GM12878 (cell line): ENCODE measurements at regions not wholly inside any gene's neighbourhood (a gene's known extent, or its start where the extent isn't known, plus 50 kb on each side); places are given as distances from the start of the nearest gene placed in this dataset.

ENCODE experiments used
- ATAC-seq: fragments of 200-7000 bp; cut with Tn5 transposase; 3 replicates; pipeline ENCODE4 v1.9.1; 2020; ENCODE audit warnings: mild to moderate bottlenecking, moderate library complexity
- BruUV-seq: library from RNA; stranded (reverse); fragments of 400-500 nt; replicated peaks from 2 replicates; lab custom pipeline; 2021; lab: Mats Ljungman, UMichigan
- CTCF ChIA-PET: fragments of 300-600 bp; sonication (Branson Sonifier 250); formaldehyde crosslinking; extraction: SDS; loops from one replicate; lab custom pipeline; 2021; ENCODE audit warnings: inconsistent platforms; lab: Yijun Ruan, JAX
- POLR2A ChIA-PET: fragments of 350-600 bp; formaldehyde crosslinking; extraction: SDS; loops from one replicate; lab custom pipeline; 2021; ENCODE audit warnings: inconsistent platforms; lab: Charles Lee
- RAD21 ChIA-PET: fragments of 300-600 bp; sonication (Branson Sonifier 250); formaldehyde crosslinking; loops from one replicate; lab custom pipeline; 2023; ENCODE audit warnings: antibody characterized with exemption; ENCODE audit not compliant: unreplicated experiment; lab: Charles Lee
- SMC1A ChIA-PET: fragments of 300-600 bp; sonication (Branson Sonifier 250); formaldehyde crosslinking; loops from one replicate; lab custom pipeline; 2023; ENCODE audit not compliant: unreplicated experiment, uncharacterized antibody; lab: Charles Lee
- DNase-seq: peaks from one replicate; pipeline ENCODE4 v3.0.0-alpha.2; 2011; ENCODE audit warnings: low read depth, low spot score
- FAIRE-seq: peaks from 3 replicates; lab custom pipeline; 2011; peaks lifted over from hg19 to GRCh38; lab: Jason Lieb, UNC
- H2AFZ ChIP-seq: 2 replicates; pipeline ENCODE4 v1.6.0; 2011; ENCODE audit warnings: low read depth, low read length, control low read depth; ENCODE audit not compliant: control insufficient read depth
- H3K27ac ChIP-seq: 2 replicates; pipeline ENCODE4 v1.5.1; 2011; ENCODE audit warnings: control low read depth; ENCODE audit not compliant: control insufficient read depth, insufficient read depth
- H3K27me3 ChIP-seq, 2 experiments: replicated peaks in 1 of 2; 2 replicates each; pipeline versions ENCODE4 v1.6.0 to v1.6.1; 2011; ENCODE audit warnings: low read length in 1 of 2; ENCODE audit not compliant: control insufficient read depth in 2 of 2, insufficient read depth in 2 of 2
- H3K36me3 ChIP-seq, 2 experiments: 2 replicates each; pipeline ENCODE4 v1.5.1; 2011; ENCODE audit warnings: low read length in 1 of 2; ENCODE audit not compliant: control insufficient read depth in 2 of 2, insufficient read depth in 2 of 2
- H3K4me1 ChIP-seq: 2 replicates; pipeline ENCODE4 v1.6.1; 2011; ENCODE audit warnings: mild to moderate bottlenecking, low read length, moderate library complexity, mixed read lengths; ENCODE audit not compliant: control insufficient read depth, insufficient read depth
- H3K4me2 ChIP-seq: 2 replicates; pipeline ENCODE4 v1.6.0; 2011; ENCODE audit warnings: control low read depth; ENCODE audit not compliant: control insufficient read depth, insufficient read depth
- H3K4me3 ChIP-seq: fragments of 200-600 bp; sonication (generic); 2 replicates; pipeline ENCODE4 v1.5.1; 2016
- H3K79me2 ChIP-seq: 2 replicates; pipeline ENCODE4 v1.6.0; 2011; ENCODE audit warnings: low read length; ENCODE audit not compliant: control insufficient read depth, insufficient read depth
- H3K9ac ChIP-seq: 2 replicates; pipeline ENCODE4 v1.8.0; 2011; ENCODE audit warnings: low read length, control low read depth, mixed read lengths; ENCODE audit not compliant: control insufficient read depth, insufficient read depth
- H3K9me3 ChIP-seq: replicated peaks from 3 replicates; pipeline ENCODE4 v1.5.1; 2011; ENCODE audit warnings: mild to moderate bottlenecking, low read length; ENCODE audit not compliant: control insufficient read depth, insufficient read depth
- H4K20me1 ChIP-seq: 2 replicates; pipeline ENCODE4 v1.6.0; 2011; ENCODE audit not compliant: control insufficient read depth, insufficient read depth
- EED ChIP-seq: sonication (generic); IDR thresholded peaks from 2 replicates; pipeline ENCODE4 v1.6.1; 2016; ENCODE audit warnings: antibody characterized with exemption, low read depth
- EP300 ChIP-seq, 2 experiments: fragments of 150-350 bp in 1 of 2; IDR thresholded peaks; 2 replicates each; pipeline ENCODE4 v1.6.1; 2011 to 2012; ENCODE audit warnings: low read depth in 2 of 2, low read length in 2 of 2, borderline replicate concordance in 1 of 2, improper control_type of control experiment in 1 of 2, inconsistent platforms in 1 of 2; ENCODE audit not compliant: control insufficient read depth in 1 of 2
- IKZF1 ChIP-seq: fragments of 450-650 bp; conservative IDR thresholded peaks from 2 replicates; pipeline ENCODE4 v1.6.1; 2017; ENCODE audit warnings: antibody characterized with exemption, mild to moderate bottlenecking
- NRF1 ChIP-seq: conservative IDR thresholded peaks from 2 replicates; pipeline ENCODE4 v1.6.1; 2011; ENCODE audit warnings: mild to moderate bottlenecking, low read depth, low read length, improper control_type of control experiment
- PAX5 ChIP-seq: IDR thresholded peaks from 2 replicates; pipeline ENCODE4 v1.6.1; 2011; ENCODE audit warnings: low read depth, low read length, borderline replicate concordance
- POU2F2 ChIP-seq: IDR thresholded peaks from 3 replicates; pipeline ENCODE4 v1.6.1; 2011; ENCODE audit warnings: low read depth, mild to moderate bottlenecking, low read length, borderline replicate concordance
- WGBS: methylation state at CpG from one replicate; pipeline ENCODE4 v1.1.6; 2016; ENCODE audit warnings: low lambda C conversion rate; ENCODE audit not compliant: insufficient replicate concordance, insufficient coverage; ENCODE audit errors: missing lambda C conversion rate; 5-methylcytosine and 5-hydroxymethylcytosine counted together
- in situ Hi-C: fragments of 300-500 bp; cut with MboI; formaldehyde crosslinking; loops from 9 replicates; pipeline ENCODE4 v1.14.3; 2018; ENCODE audit warnings: mixed read lengths
- intact Hi-C: fragments of 100-400 bp; cut with micrococcal nuclease; formaldehyde crosslinking; loops from one replicate; pipeline ENCODE4 v1.14.2; 2022; ENCODE audit not compliant: unreplicated experiment
- TF ChIP-seq, protein P1 (sequence below): IDR thresholded peaks from 2 replicates; pipeline ENCODE4 v1.6.1; 2012; ENCODE audit warnings: low read length, inconsistent platforms
- TF ChIP-seq, protein P2 (sequence below): fragments of 450-650 bp; IDR thresholded peaks from 2 replicates; pipeline ENCODE4 v1.6.1; 2017; ENCODE audit warnings: mild to moderate bottlenecking, moderate library complexity
- TF ChIP-seq, protein P3 (sequence below), 3 experiments: IDR thresholded peaks in 2 of 3; conservative IDR thresholded peaks in 1 of 3; 2 replicates each; pipeline ENCODE4 v1.5.1; 2011; ENCODE audit warnings: low read depth in 3 of 3, low read length in 3 of 3, mild to moderate bottlenecking in 3 of 3, control low read depth in 2 of 3, moderate library complexity in 2 of 3, inconsistent platforms in 1 of 3, mixed read lengths in 1 of 3; ENCODE audit not compliant: control insufficient read depth in 2 of 3, insufficient read depth in 1 of 3; ENCODE audit errors: extremely low read depth in 1 of 3
- TF ChIP-seq, protein P4 (sequence below): fragments of 450-650 bp; formaldehyde crosslinking; IDR thresholded peaks from 2 replicates; pipeline ENCODE4 v1.4.0; 2020; ENCODE audit warnings: mild to moderate bottlenecking, moderate library complexity

DNA sequence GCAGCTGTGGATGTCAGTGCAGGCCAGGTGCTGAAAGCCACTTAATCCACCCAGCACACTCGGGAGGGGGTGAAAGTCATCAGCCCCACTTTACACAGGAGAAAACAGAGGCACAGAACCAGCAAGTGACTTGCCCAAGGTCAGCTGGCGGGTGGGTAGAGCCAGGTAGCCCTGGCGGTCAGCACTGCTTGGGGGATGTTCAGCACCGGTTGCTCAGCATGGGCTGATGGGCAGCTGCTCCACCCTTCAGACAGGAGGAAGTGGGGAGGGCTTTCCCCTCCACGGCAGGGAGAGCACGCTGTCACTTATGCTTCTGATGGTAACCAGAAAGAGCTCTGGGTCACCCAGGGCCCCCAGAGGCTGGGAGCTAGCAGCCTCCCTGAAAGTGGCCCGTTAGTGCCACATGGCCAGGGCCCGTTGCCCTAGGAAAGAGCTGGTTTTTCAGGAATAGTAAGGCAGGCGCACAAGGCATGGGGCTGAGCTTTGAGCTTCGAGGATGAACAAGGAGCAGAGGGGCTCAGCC is 417.9 kb downstream of the CTTN start:
- SMC1A ChIA-PET, result interaction anchor here (0.8 to 1.0 kb wide), 2 partner anchors 603 to 608 kb away, joined by 3 read pairs; no protein-coding TSS in a partner anchor
- intact Hi-C loops, result no loop called here
- no peaks in the 10 kb centered on the region for H3K27me3 ChIP-seq
- TF ChIP-seq NRF1 (no peak), PAX5 (no peak), IKZF1 (no peak), EP300 (IDR thresholded peaks at IDR 0.05; ENCODE audit: borderline replicate concordance in 1 of 2, control insufficient read depth in 1 of 2, low read depth in 2 of 2, low read length in 2 of 2) (no peak), POU2F2 (no peak), EED (no peak)
- TF ChIP-seq, protein P1, sequence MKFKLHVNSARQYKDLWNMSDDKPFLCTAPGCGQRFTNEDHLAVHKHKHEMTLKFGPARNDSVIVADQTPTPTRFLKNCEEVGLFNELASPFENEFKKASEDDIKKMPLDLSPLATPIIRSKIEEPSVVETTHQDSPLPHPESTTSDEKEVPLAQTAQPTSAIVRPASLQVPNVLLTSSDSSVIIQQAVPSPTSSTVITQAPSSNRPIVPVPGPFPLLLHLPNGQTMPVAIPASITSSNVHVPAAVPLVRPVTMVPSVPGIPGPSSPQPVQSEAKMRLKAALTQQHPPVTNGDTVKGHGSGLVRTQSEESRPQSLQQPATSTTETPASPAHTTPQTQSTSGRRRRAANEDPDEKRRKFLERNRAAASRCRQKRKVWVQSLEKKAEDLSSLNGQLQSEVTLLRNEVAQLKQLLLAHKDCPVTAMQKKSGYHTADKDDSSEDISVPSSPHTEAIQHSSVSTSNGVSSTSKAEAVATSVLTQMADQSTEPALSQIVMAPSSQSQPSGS, result no peak
- TF ChIP-seq, protein P2, sequence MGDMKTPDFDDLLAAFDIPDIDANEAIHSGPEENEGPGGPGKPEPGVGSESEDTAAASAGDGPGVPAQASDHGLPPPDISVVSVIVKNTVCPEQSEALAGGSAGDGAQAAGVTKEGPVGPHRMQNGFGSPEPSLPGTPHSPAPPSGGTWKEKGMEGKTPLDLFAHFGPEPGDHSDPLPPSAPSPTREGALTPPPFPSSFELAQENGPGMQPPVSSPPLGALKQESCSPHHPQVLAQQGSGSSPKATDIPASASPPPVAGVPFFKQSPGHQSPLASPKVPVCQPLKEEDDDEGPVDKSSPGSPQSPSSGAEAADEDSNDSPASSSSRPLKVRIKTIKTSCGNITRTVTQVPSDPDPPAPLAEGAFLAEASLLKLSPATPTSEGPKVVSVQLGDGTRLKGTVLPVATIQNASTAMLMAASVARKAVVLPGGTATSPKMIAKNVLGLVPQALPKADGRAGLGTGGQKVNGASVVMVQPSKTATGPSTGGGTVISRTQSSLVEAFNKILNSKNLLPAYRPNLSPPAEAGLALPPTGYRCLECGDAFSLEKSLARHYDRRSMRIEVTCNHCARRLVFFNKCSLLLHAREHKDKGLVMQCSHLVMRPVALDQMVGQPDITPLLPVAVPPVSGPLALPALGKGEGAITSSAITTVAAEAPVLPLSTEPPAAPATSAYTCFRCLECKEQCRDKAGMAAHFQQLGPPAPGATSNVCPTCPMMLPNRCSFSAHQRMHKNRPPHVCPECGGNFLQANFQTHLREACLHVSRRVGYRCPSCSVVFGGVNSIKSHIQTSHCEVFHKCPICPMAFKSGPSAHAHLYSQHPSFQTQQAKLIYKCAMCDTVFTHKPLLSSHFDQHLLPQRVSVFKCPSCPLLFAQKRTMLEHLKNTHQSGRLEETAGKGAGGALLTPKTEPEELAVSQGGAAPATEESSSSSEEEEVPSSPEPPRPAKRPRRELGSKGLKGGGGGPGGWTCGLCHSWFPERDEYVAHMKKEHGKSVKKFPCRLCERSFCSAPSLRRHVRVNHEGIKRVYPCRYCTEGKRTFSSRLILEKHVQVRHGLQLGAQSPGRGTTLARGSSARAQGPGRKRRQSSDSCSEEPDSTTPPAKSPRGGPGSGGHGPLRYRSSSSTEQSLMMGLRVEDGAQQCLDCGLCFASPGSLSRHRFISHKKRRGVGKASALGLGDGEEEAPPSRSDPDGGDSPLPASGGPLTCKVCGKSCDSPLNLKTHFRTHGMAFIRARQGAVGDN, result no peak
- TF ChIP-seq, protein P3, sequence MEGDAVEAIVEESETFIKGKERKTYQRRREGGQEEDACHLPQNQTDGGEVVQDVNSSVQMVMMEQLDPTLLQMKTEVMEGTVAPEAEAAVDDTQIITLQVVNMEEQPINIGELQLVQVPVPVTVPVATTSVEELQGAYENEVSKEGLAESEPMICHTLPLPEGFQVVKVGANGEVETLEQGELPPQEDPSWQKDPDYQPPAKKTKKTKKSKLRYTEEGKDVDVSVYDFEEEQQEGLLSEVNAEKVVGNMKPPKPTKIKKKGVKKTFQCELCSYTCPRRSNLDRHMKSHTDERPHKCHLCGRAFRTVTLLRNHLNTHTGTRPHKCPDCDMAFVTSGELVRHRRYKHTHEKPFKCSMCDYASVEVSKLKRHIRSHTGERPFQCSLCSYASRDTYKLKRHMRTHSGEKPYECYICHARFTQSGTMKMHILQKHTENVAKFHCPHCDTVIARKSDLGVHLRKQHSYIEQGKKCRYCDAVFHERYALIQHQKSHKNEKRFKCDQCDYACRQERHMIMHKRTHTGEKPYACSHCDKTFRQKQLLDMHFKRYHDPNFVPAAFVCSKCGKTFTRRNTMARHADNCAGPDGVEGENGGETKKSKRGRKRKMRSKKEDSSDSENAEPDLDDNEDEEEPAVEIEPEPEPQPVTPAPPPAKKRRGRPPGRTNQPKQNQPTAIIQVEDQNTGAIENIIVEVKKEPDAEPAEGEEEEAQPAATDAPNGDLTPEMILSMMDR (IDR thresholded peaks at IDR 0.05 in 2 of 3, conservative IDR thresholded peaks at IDR 0.05 in 1 of 3; ENCODE audit: control insufficient read depth in 2 of 3, extremely low read depth in 1 of 3, insufficient read depth in 1 of 3, low read depth in 3 of 3, low read length in 3 of 3), result no peak
- TF ChIP-seq, protein P4, sequence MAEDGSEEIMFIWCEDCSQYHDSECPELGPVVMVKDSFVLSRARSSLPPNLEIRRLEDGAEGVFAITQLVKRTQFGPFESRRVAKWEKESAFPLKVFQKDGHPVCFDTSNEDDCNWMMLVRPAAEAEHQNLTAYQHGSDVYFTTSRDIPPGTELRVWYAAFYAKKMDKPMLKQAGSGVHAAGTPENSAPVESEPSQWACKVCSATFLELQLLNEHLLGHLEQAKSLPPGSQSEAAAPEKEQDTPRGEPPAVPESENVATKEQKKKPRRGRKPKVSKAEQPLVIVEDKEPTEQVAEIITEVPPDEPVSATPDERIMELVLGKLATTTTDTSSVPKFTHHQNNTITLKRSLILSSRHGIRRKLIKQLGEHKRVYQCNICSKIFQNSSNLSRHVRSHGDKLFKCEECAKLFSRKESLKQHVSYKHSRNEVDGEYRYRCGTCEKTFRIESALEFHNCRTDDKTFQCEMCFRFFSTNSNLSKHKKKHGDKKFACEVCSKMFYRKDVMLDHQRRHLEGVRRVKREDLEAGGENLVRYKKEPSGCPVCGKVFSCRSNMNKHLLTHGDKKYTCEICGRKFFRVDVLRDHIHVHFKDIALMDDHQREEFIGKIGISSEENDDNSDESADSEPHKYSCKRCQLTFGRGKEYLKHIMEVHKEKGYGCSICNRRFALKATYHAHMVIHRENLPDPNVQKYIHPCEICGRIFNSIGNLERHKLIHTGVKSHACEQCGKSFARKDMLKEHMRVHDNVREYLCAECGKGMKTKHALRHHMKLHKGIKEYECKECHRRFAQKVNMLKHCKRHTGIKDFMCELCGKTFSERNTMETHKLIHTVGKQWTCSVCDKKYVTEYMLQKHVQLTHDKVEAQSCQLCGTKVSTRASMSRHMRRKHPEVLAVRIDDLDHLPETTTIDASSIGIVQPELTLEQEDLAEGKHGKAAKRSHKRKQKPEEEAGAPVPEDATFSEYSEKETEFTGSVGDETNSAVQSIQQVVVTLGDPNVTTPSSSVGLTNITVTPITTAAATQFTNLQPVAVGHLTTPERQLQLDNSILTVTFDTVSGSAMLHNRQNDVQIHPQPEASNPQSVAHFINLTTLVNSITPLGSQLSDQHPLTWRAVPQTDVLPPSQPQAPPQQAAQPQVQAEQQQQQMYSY (CRISPR knock-in tag), result no peak

More for the DNA sequence above, 417.9 kb downstream of the CTTN start:
- no peaks in the 10 kb centered on the region for H3K79me2 ChIP-seq
- H3K36me3 ChIP-seq, result no peaks in the 10 kb centered on the region
- BruUV-seq, result no TSS peak
- DNase-seq (no peak), FAIRE-seq (no peak), ATAC-seq (no peak)
- no peak overlapping the region for H3K4me3 ChIP-seq
- ChIA-PET RAD21 (no interaction called here), CTCF (interaction anchor here (0.8 to 2.8 kb wide), 2 partner anchors 11 to 604 kb away, joined by 3 to 7 read pairs; no protein-coding TSS in a partner anchor), POLR2A (interaction anchor here (0.6 kb wide), 1 partner anchor 466 kb away, joined by 3 read pairs; no protein-coding TSS in a partner anchor)
- H3K9me3 ChIP-seq, result no peaks in the 10 kb centered on the region
- 6% methylated on average over 10 of the region's 10 CpGs for WGBS
- in situ Hi-C loops, result no loop called here
- no peaks in the 10 kb centered on the region for H3K4me1 ChIP-seq
- H3K9ac ChIP-seq, result no peak overlapping the region
- H4K20me1 ChIP-seq, result no peaks in the 10 kb centered on the region
- H3K4me2 ChIP-seq, result no peak overlapping the region
- no peak overlapping the region for H2AFZ ChIP-seq
- no peak overlapping the region for H3K27ac ChIP-seq
